ENCODE measurements at regions not wholly inside any gene's neighbourhood (a gene's known extent, or its start where the extent isn't known, plus 50 kb on each side); places are given as distances from the start of the nearest gene placed in this dataset.

GRCh38 chr5:2681476-2681875, 70.0 kb downstream of the IRX2 start:
- TF ChIP-seq CTCF (IDR thresholded peaks at IDR 0.05) (no peak), POLR2AphosphoS5 (IDR thresholded peaks at IDR 0.05) (no peak), POLR2A (IDR thresholded peaks at IDR 0.05) (no peak)
